GM19372 (cell line): ENCODE measurements at regions not wholly inside any gene's neighbourhood (a gene's known extent, or its start where the extent isn't known, plus 50 kb on each side); places are given as distances from the start of the nearest gene placed in this dataset.

Experiments
- ATAC-seq: cut with Tn5 transposase; IDR thresholded peaks from one replicate; pipeline ENCODE4 v1.9.1; 2021; ENCODE audit warnings: mild to moderate bottlenecking, low read depth, moderate library complexity; ENCODE audit not compliant: unreplicated experiment

DNA sequence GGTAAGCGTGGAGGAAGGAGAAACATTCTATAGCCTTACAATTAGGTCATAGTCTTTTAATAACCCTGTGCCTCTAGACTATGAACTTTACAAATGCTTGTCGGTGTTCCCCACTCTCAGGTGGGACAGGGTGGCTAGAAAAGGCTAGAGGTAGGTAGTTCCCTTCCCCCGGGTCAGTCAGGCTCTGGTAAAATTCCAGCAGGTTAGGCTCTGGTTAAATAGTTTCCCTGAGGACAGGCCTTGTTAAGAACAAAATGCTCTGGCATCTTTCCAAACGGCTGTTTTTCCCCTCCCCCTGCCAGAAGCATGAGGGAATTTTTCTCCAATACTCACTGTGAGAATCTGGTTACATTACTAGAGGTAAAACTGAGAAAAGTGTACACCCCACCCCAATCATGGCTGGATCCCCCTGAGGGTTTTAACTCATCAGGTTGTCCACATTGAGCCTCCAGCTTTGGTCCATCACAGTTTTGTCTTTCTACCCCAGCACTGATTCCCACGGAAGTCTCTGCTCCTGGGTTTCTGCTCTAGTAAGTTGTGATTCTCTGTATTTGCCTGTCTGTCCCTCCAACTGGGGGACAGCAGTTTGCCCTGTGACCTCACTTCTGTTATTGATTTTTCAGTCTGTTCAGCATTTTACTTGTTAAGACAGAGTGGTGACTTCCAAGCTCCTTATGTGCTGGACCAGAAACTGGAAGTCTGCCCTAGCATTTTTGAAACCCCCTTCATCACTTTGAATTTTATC is 84.7 kb upstream of the ADGRF1 start:
- ATAC-seq, result no peak

DNA sequence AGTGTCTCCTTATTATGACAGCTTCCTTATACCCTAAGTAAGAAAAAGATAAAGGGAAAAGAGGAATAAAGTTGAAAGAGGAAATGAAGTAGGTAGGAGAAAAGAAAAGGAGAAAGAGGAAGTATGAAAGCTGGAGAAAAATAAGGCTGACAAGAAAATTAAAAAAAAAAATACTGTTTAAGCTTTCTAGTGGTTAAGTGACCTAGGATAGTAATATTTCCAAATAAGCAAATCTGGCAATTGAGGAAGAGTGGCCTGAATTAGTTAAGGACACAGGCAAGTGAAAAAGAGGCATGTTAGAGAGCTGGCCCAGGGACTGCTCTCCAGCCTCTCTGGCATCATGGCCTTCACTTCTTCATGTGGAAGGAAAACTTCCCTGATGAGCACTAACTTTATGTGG is 76.5 kb upstream of the ADGRF1 start:
- no peak for ATAC-seq

DNA sequence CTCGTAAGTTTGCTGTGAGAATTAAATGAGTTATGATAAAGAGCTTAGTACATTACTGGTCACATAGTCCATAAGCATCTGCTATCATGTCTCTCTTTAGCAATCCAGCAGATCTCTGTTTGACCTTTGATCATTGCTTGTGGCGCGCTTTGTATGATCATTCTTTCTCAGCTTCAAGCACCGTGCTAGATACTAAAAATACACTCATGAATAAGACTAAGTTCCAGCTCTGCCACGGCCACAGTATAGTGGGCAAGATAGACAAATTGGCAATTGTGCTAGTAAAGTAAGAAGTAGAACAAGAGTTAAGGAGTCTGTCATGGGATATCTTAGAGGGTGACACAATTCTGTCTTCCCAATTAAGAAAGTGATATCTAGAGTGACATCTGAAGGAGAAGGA is 75.2 kb upstream of the ADGRF1 start:
- ATAC-seq, result no peak

GRCh38 chr6:47116606-47117005 is 74.5 kb upstream of the ADGRF1 start:
- no peak for ATAC-seq

DNA sequence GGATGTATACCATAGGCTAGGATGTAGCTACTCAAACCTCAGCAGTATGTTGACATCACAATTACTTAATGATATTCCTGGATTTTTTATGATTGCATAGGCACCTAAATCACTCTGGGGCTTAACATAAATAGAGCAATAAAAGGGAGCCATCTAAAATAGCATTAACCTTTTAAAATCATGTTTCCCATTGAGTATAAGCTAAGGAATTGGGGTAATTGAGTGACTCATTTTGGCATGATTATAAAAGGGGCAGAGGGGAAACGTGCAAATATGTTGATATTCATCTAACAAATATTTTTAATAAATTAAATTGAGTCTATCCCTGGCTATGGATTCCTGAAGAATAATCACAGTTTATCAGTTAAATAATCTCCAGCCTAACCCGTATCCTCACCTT is 74.0 kb upstream of the ADGRF1 start:
- no peak for ATAC-seq

DNA sequence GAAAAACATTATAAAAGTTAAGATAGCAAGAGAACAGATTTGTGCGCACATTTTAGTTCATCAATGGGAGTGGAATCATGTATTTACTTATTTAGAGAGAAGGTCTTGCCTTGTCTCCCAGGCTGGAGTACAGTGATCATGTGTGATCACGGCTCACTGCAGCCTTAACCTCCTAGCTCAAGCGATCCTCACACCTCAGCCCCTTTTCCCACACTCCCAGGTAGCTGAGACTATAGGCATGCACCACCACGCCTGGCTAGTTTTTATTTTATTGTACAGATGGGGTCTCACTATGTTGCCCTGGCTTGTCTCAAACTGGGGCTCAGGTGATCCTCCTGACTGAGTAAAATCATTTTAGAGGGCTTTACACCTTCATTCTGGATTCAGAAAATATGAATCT is 72.3 kb upstream of the ADGRF1 start:
- no peak for ATAC-seq

DNA sequence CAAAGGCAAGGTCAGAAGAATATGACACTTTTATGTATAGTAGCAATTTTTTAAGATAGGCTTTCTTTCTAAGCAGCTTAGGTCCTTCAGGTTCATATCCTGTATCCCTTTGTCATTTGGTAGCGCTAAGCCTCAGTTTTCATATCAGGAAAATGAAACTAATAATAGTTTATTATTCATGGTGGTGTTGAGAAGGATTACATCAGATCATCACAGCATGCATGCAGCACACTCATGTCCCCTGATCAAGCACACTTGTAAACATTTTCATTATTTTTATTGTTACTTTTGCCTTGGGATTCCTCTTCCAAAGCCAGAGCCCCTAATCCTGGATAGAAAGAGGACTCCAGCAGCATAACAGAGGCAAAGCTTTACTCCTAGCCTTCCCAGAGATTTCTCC is 70.2 kb upstream of the ADGRF1 start:
- ATAC-seq, result no peak

- ATAC-seq, result no peak
These were observed 69.6 kb upstream of the ADGRF1 start for GRCh38 chr6:47111685-47112084.

- no peak for ATAC-seq
These were observed 67.1 kb upstream of the ADGRF1 start for GRCh38 chr6:47109281-47109680.

DNA sequence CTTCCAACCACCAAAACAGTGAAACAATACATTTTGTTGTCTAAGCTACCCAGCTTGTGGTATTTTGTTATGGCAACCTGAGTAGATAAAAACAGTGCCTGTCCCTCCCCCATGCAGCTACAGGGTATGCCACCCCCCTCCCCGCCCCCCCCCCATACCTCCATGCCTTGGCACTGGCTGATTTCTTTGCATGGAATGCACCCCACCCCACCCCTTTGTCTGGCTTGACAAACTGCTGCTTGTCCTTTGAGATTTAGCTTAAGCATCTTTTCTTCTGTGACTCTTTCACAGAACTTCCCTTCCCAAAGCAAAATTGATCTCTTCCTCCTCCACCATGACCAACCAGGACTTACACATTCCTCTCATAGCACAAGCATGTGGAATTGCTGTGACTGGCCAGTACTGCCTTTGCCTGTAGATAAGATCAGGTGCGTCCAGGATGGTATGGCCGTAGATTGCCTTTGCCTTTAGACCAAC is 64.6 kb upstream of the ADGRF1 start:
- ATAC-seq, result no peak

- no peak for ATAC-seq
These were observed 64.1 kb upstream of the ADGRF1 start for GRCh38 chr6:47106216-47106615.

DNA sequence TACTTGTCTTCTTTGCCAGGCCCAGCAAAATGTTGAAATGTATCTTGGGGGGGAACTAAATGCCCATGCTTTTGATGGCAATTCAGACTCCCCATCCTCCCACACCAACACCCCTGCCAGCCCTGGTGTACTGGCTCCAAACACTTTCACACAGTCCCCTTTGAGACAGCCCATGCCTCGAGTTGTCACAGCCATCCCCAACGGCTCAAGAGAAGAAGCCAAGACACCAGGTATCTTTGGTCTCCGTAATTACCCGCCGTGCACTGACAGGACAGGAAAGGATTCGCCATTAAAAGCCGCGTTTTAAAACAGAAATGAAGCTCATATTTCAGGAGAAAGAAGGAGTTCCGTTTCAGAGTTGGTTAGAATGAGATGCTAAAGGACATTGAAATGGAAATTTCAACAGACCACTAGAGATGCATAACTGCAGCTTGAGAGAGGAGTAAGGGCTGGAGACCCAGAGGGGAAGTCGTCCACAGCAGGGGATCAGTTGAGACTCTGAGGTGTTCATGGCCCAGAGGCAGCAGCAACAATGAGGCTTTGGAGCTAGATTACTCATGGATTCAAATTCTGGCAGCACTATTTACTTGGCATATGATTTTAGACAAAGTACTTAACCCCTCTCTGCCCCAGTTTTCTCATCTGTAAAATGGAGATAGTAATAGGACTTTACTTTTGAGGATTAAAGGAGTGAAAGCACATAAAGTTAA is 63.5 kb upstream of the ADGRF1 start:
- ATAC-seq, result no peak

GRCh38 chr6:47103931-47104330 is 61.8 kb upstream of the ADGRF1 start:
- ATAC-seq, result no peak

- no peak for ATAC-seq
These were observed 60.2 kb upstream of the ADGRF1 start for GRCh38 chr6:47102331-47102730.

GRCh38 chr6:47098570-47098993 is 56.5 kb upstream of the ADGRF1 start:
- no peak for ATAC-seq

DNA sequence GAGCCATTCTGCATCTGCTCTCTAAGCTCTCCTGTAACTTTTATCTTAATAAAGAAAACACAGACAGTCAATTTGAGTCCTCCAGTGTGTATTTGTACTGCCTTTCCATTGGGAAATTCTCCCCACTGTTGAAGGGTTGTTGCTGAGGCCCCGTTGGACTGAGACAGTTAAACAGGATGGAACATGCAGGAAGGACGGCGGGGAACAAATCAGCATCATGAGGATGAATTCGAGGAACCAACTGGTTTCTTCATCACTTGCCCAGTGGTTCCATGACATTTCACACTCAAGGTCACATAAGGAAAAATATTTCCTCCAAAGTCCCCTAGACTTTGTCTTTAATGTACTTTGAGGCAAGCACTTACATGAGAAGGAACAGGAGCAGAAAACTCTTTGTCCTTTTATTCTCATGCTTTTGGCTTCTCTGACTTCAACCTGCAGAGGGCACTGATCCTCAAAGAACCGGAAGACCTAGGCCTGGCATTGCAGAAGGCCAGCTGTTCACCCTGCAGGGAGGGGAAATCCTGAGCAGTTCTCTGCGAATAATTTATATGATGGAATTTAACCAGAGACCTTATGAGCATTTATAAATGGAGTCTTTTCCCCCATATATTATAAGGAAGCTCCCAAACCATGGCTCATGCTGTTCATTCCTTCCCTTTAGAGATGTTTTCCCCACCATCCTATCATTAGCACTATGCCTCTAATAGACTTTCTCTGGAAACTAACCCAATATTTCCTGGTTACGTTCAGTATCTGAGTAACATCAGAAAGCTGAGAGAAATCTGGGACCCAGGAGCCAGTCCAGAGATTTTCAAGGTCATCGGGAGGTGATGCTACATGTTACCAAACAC is 55.2 kb upstream of the ADGRF1 start:
- ATAC-seq, result peak; percentile 99

GRCh38 chr6:47096211-47096895 is 54.2 kb upstream of the ADGRF1 start:
- ATAC-seq, result no peak

- ATAC-seq, result no peak
These were observed 52.3 kb upstream of the ADGRF1 start for GRCh38 chr6:47094241-47094925.

DNA sequence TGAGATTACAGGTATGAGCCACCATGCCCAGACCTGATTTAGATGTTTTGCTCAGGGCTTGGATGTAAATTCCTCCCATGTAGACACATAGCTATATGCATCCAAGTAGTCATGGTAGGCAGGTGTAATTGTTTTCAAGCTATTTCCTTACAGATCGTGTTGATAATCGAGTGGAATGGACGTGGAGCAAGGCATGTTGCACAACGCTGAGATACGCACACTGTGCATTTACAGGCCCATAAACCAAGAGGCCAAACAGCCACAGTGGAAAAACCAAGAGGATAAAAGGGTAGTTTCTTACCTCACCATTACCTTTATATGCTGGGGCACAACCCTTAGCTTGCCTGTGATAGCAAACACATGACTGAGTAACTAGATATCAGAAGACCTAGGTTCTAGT is 51.0 kb upstream of the ADGRF1 start:
- no peak for ATAC-seq
